DMS153 treated with DMSO at 0.1 percent for 48 hours (cell line): ENCODE measurements at regions not wholly inside any gene's neighbourhood (a gene's known extent, or its start where the extent isn't known, plus 50 kb on each side); places are given as distances from the start of the nearest gene placed in this dataset.

Source experiments
- DNase-seq: peaks from one replicate; lab custom pipeline; 2025; ENCODE audit not compliant: unreplicated experiment; lab: John Stamatoyannopoulos, UW

DNA sequence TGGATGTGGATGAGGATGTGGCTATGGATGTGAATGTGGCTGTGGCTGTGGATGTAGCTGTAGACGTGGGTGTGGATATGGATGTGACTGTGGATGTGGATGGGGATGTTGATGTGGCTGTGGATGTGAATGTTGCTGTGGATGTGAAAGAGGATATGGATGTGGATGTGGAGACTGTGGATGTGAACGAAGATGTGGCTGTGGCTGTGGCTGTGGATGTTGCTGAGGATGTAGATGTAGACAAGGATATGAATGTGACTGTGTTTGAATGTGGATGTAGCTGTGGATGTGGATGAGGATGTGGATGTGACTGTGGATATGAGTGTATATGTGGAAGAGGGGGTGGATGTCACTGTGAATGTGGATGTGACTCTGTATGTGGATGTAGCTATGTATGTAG lies 884.6 kb upstream of the CHAC2 start:
- no peak for DNase-seq

DNA sequence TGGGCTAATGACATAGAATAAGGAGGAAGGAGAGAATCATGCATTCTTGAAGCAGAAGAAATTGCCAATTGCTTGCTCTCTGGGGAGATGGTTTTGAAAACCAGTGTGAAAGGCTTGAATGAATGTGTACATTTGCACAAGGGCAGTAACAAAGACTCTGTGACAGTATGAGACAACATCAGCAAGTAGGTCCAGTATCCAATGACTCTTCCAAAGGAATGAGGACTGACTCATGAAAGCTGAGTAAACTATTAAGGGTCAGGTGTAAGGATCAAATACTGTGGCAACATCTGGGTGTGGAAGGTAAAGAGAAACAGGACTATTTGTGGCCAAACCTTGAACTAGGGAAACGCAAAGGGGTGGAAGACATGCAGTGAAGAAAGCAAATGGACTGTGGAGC lies 886.0 kb upstream of the CHAC2 start:
- no peak for DNase-seq

DNA sequence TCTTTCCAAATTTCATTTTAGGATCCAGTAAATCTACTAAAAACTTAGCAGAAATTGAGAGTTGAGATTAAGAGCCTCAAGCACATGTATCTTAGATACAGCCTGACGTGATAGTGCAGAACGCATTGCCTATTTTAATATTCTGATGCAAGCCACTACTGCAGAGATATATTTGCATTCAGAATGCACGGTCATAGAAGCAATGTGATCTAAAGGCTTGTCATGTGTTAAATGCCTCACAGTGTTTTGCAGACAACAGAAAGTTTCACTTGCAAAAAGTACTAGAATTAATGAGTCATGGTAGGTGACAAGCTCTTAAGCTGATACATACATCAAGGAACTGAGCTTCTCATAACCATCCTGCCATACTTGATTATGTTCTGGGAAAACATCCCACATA lies 886.7 kb upstream of the CHAC2 start:
- no peak for DNase-seq

DNA sequence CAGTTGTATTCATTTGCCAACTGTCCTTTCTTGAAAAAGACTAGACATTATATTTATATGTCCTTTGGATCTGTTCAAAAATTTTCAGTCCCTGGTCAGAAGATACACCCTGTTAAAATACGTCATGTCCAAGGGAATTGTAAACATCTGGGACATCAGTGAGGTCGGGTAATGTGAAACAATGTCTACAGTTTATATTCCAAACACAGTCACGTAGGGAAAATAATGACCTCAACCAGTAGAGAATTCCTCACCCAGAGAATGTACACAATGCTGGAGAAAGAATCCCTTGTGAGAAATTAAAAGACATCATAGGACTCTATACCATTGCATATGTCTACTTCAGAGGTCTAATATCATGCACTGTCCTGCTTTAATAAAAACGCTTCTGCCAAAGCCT lies 888.0 kb upstream of the CHAC2 start:
- no peak for DNase-seq

- DNase-seq: no peak
These were observed 889.9 kb upstream of the CHAC2 start for GRCh38 chr2:52877703-52878102.

DNA sequence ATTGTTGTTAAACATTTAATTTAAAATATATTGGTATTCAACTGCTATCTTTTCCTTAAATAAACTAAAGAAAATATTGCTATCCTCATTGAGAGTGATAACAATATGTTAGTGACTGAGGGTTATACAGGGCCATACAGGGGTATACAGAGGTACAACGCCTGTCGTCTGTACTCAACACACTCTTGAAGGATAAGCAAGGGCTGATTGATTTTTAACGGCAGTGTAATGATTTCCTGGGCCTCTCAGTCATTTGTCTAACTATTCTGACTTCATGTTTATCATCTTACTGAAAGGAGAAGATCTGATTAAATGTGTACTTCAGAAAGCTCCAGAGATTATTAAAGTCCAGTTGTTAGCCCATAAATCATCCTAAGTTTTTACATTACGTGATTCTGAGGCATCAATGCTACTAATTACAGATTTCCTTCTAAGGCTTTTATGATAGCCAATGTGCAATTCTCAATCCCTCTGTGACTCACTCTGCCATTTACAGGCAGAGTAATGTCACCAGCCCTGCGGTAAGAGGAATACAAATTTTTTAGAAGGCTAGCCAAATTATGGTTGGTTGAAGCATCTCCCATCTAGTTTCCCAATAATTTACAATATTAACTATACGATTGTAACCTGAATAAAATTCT lies 893.0 kb upstream of the CHAC2 start:
- no peak for DNase-seq

- DNase-seq: no peak
These were observed 904.8 kb upstream of the CHAC2 start for GRCh38 chr2:52862801-52863200.

DNA sequence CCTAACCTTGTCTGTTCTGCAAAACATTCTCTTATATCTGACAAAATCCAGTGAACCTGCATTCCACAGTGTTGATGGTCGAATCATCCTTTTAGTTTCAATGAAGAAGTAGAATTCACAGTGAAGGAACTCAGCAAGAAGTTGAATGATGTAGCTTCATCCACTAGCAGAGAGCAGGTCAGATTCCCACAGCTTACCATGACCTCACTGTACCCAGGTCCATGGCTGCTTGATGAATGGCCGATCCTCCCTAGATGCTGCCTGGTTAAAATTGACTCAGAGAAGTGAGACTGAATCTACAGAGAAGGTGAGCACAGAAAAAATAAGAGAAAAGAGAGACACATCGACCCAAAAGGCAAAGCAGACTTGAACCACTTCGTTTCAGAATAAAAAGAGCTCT lies 906.0 kb upstream of the CHAC2 start:
- DNase-seq: no peak

- DNase-seq: no peak
These were observed 908.5 kb upstream of the CHAC2 start for GRCh38 chr2:52859065-52859464.

- no peak for DNase-seq
These were observed 909.9 kb upstream of the CHAC2 start for GRCh38 chr2:52857722-52858121.

DNA sequence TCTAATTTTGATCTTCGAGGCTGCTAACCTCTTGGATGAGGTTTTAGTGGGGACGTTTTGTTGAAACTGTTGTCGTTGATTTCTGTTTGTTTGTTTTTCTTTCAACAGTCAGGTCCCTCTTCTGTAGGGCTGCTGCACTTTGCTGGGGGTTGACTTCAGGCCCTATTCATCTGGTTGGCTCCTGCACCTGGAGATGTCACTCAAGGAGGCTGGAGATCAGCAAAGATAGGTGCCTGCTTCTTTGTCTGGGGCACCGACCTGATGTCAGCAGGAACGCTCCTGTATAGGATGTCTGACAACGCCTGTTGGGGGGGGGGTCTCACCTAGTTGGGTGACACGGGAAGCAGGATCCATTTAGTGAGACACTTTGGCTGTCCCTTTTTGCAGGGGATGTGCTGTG lies 915.6 kb upstream of the CHAC2 start:
- no peak for DNase-seq

GRCh38 chr2:52844701-52845423 lies 922.7 kb upstream of the CHAC2 start:
- DNase-seq: no peak

DNA sequence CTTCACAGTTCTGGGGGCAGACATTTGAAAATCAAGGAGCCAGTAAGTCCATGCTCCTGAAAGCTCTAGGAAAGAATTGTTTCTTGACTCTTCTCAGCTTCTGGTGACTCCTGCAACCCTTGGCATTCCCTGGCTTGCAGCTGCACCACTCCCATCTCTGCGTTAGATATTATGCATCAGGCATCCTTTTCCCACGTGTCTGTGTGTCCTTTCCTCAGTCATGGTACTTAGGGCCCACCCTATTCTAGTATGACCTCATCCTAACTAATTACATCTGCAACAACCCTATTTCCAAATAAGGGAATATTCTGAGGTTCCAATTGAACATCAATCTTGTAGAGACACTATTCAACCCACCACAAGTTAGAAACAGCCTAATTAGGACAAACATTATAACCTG lies 931.7 kb upstream of the CHAC2 start:
- DNase-seq: no peak

GRCh38 chr2:52831216-52831615 lies 936.4 kb upstream of the CHAC2 start:
- no peak for DNase-seq

DNA sequence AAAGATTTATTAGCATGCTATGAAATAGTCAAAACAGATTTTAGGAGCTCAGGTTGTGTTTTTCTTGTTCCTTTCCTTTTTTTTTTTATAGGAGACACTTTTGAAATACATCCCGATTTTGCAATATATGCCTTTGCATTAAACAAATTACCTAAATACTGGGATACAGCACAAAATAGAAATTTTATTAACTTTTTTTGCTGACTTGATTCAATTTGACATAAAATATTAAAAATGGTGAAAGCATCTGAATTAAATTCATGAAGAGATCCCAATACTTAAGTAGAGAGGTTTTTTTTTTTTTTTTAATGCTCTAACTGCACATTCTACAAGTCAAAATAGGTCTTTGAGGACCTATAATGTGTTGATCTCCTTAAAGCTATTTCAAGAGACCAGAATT lies 939.5 kb upstream of the CHAC2 start:
- no peak for DNase-seq

DNA sequence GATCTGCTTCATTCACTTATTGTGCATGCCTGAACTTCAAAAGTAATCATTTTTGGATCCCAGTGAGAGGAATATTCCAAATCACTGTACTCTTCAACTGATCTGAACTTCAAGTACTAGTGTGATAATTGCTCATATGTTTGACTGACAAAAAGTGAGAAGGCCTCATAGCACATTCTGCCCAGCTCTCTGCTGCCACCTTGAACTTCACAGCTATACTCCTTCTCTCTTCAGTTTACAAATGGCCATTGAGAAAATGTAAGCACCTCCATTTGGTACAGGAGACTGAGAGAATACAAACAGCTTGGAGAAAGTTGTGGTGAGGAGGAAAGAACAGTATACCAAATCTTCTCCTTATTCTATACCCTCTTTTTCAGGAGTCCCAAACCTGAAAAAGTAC lies 946.0 kb upstream of the CHAC2 start:
- DNase-seq: no peak

DNA sequence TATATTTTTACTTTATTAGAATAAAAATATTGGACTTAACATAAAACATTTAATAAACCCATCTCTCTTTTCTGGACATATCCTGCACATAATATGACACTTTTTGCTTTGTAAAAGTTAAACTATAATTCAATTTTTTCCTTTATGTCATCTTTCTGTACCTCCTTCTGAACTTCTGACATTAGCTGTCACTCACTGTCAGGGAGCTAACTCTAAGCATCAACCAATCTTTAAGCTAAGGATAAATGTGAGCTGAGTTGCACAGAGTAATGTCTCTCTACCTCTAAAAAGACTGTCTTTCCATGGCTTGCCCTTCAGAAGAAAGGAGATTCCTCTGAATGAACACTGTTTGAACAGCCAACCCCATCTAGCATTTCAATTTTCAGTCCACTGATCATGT lies 948.6 kb upstream of the CHAC2 start:
- no peak for DNase-seq

GRCh38 chr2:52810460-52810859 lies 957.1 kb upstream of the CHAC2 start:
- DNase-seq: no peak

- DNase-seq: no peak
These were observed 961.6 kb upstream of the CHAC2 start for GRCh38 chr2:52805901-52806410.

DNA sequence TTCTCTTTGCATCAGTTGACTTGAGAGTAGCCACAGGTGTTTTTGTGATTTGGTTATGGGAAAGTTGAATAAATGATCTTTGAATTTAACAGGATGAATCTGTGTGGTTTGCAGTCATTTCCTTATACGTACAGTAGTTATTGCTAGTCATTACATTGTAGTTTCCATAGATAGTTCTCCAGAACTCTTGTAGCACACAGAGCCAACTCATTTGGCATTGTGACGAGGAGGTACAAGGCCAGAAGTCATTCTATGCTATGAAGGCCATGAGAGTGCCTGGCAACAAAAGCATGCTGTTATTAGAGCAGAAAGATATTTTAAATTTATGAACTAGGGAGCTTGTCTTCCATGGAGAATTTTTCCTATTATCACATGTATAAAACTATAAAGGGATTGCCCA lies 973.0 kb upstream of the CHAC2 start:
- DNase-seq: no peak

GRCh38 chr2:52779446-52779845 lies 988.2 kb upstream of the CHAC2 start:
- DNase-seq: no peak

DNA sequence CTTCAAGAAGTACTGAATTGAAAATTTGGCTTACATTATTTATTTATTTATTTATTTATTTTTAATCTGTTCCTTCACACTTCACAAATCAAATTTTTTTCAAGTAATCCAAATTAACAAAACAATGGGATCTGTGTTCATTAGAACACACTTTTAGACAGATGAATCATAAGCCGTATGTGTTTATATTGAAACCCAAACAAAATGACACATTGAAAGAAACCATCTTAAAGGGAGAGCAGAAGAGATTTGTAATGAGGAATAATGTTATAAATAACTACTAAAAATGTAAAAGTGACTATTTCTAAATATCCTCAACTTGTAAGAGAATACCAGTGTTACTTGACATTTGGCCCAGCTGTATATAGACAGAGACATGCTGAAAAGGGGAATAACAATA lies 991.0 kb upstream of the CHAC2 start:
- DNase-seq: no peak

DNA sequence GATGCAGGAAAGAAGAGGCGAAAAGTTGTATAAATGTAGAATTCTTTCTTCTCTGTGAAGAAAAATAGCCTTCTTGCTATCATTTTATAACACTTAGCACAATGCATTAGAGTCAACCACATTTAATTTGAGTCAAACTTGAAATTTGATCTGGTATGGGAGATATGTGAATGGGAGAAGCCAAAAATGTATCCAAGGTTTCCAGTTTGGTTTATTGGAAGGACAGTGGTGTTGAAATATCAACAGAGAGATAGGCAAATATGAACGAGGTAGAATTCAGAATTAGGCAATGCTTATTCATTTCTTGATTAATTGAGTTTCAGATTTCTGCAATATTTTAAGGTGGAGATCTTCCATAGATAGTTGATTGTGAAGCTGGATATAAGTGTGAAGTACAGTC lies 991.9 kb upstream of the CHAC2 start:
- no peak for DNase-seq
